ENCODE measurements at regions not wholly inside any gene's neighbourhood (a gene's known extent, or its start where the extent isn't known, plus 50 kb on each side); places are given as distances from the start of the nearest gene placed in this dataset.

DNA sequence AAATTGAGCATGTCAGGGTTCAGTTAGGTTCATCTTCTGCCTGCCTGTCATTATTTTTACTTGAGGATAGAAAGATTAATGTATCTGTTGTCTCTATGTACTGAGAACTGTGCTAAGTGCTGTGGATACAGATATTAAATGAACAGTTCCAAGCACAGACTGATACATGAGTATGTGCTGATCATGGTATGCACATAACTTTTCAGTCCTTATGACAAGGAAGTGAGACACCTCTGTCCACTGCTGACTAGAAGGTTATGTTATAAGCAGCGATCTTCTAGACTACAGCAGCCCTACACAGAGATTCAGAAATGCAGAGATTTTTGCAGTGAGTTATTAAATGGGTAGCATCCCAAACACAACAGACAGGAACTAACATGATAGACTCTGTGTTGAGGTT lies 335.6 kb upstream of the MTNR1B start:
- Histone ChIP-seq H3K9me3 (ENCODE audit: control insufficient read depth in 1 of 2, low read length in 2 of 2) (no peaks in the 10 kb centered on the region), H3K4me1 (ENCODE audit: control insufficient read depth in 1 of 2, insufficient read depth in 2 of 2, low read length in 2 of 2) (no peaks in the 10 kb centered on the region), H3K27ac (ENCODE audit: low read depth, low read length) (no peak overlapping the region), H3K4me3 (ENCODE audit: low read depth in 1 of 2, low read length in 2 of 2) (no peak overlapping the region), H3K27me3 (ENCODE audit: control insufficient read depth in 1 of 2, insufficient read depth in 2 of 2, low read length in 2 of 2) (no peaks in the 10 kb centered on the region), H3K36me3 (ENCODE audit: control insufficient read depth in 1 of 2, insufficient read depth in 2 of 2, low read length in 2 of 2) (no peaks in the 10 kb centered on the region), H3K9ac (ENCODE audit: low read depth in 1 of 2, low read length in 2 of 2) (no peak overlapping the region)

GRCh38 chr11:92636543-92637188 lies 332.8 kb upstream of the MTNR1B start:
- no peak overlapping the region for H3K4me3 ChIP-seq (ENCODE audit: low read depth in 1 of 2, low read length in 2 of 2)
- H3K27ac ChIP-seq (ENCODE audit: low read depth, low read length), result no peak overlapping the region
- no peak overlapping the region for H3K9ac ChIP-seq (ENCODE audit: low read depth in 1 of 2, low read length in 2 of 2)
- H3K27me3 ChIP-seq (ENCODE audit: control insufficient read depth in 1 of 2, insufficient read depth in 2 of 2, low read length in 2 of 2), result no peaks in the 10 kb centered on the region
- H3K9me3 ChIP-seq (ENCODE audit: control insufficient read depth in 1 of 2, low read length in 2 of 2), result no peaks in the 10 kb centered on the region
- H3K4me1 ChIP-seq (ENCODE audit: control insufficient read depth in 1 of 2, insufficient read depth in 2 of 2, low read length in 2 of 2), result no peaks in the 10 kb centered on the region
- no peaks in the 10 kb centered on the region for H3K36me3 ChIP-seq (ENCODE audit: control insufficient read depth in 1 of 2, insufficient read depth in 2 of 2, low read length in 2 of 2)

- Histone ChIP-seq H3K4me1 (ENCODE audit: control insufficient read depth in 1 of 2, insufficient read depth in 2 of 2, low read length in 2 of 2) (no peaks in the 10 kb centered on the region), H3K36me3 (ENCODE audit: control insufficient read depth in 1 of 2, insufficient read depth in 2 of 2, low read length in 2 of 2) (no peaks in the 10 kb centered on the region), H3K9ac (ENCODE audit: low read depth in 1 of 2, low read length in 2 of 2) (no peak overlapping the region), H3K4me3 (ENCODE audit: low read depth in 1 of 2, low read length in 2 of 2) (no peak overlapping the region), H3K9me3 (ENCODE audit: control insufficient read depth in 1 of 2, low read length in 2 of 2) (no peaks in the 10 kb centered on the region), H3K27me3 (ENCODE audit: control insufficient read depth in 1 of 2, insufficient read depth in 2 of 2, low read length in 2 of 2) (no peaks in the 10 kb centered on the region), H3K27ac (ENCODE audit: low read depth, low read length) (no peak overlapping the region)
Observed at GRCh38 chr11:92638678-92639077, 330.8 kb upstream of the MTNR1B start.

DNA sequence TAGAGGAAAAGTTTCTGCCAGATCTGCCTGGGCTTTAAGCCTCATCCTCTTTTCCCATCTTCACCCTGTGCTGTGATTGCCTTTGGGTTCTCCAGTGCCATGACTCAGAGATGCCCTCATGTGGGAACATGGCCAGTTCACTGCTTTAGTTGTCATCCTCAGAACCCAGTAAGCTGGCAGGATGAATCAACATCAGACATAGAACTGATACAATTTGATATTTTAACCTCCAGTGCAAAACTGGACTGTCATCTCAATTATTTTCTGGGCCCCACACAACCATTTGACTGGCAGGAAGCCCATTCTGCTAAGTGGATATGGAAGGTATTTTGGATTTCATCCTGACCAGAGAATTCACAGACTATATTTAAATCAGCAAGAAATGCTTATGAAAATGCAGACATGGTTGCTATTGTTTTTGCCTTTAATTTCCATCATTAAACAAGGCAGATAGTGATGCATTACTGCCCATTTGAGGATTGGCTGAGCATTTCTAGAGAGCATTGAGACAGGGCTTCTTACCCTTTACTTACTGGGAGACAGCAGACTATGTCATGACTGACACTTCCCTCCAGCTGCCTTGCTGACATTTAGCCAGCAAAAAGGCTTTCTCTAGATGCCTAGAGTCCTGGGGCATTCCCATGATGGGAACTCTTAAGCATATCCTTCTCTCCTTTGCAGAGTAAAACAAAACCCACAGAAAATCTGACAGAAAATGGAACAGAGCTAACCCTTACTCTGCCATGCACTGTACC lies 327.1 kb upstream of the MTNR1B start:
- H3K9ac ChIP-seq (ENCODE audit: low read depth in 1 of 2, low read length in 2 of 2), result no peak overlapping the region

GRCh38 chr11:92643827-92644226 lies 325.6 kb upstream of the MTNR1B start:
- no peaks in the 10 kb centered on the region for H3K9me3 ChIP-seq (ENCODE audit: control insufficient read depth in 1 of 2, low read length in 2 of 2)
- no peak overlapping the region for H3K4me3 ChIP-seq (ENCODE audit: low read depth in 1 of 2, low read length in 2 of 2)
- H3K36me3 ChIP-seq (ENCODE audit: control insufficient read depth in 1 of 2, insufficient read depth in 2 of 2, low read length in 2 of 2), result no peaks in the 10 kb centered on the region
- H3K27ac ChIP-seq (ENCODE audit: low read depth, low read length), result no peak overlapping the region
- no peak overlapping the region for H3K9ac ChIP-seq (ENCODE audit: low read depth in 1 of 2, low read length in 2 of 2)
- no peaks in the 10 kb centered on the region for H3K4me1 ChIP-seq (ENCODE audit: control insufficient read depth in 1 of 2, insufficient read depth in 2 of 2, low read length in 2 of 2)
- no peaks in the 10 kb centered on the region for H3K27me3 ChIP-seq (ENCODE audit: control insufficient read depth in 1 of 2, insufficient read depth in 2 of 2, low read length in 2 of 2)

More for the DNA sequence above, 327.1 kb upstream of the MTNR1B start:
- H3K27ac ChIP-seq (ENCODE audit: low read depth, low read length), result no peak overlapping the region
- no peak overlapping the region for H3K4me3 ChIP-seq (ENCODE audit: low read depth in 1 of 2, low read length in 2 of 2)
- no peaks in the 10 kb centered on the region for H3K4me1 ChIP-seq (ENCODE audit: control insufficient read depth in 1 of 2, insufficient read depth in 2 of 2, low read length in 2 of 2)
- no peaks in the 10 kb centered on the region for H3K27me3 ChIP-seq (ENCODE audit: control insufficient read depth in 1 of 2, insufficient read depth in 2 of 2, low read length in 2 of 2)
- no peaks in the 10 kb centered on the region for H3K9me3 ChIP-seq (ENCODE audit: control insufficient read depth in 1 of 2, low read length in 2 of 2)
- H3K36me3 ChIP-seq (ENCODE audit: control insufficient read depth in 1 of 2, insufficient read depth in 2 of 2, low read length in 2 of 2), result no peaks in the 10 kb centered on the region

- Histone ChIP-seq H3K9ac (ENCODE audit: low read depth in 1 of 2, low read length in 2 of 2) (no peak overlapping the region), H3K27ac (ENCODE audit: low read depth, low read length) (no peak overlapping the region), H3K4me3 (ENCODE audit: low read depth in 1 of 2, low read length in 2 of 2) (no peak overlapping the region), H3K4me1 (ENCODE audit: control insufficient read depth in 1 of 2, insufficient read depth in 2 of 2, low read length in 2 of 2) (no peaks in the 10 kb centered on the region), H3K27me3 (ENCODE audit: control insufficient read depth in 1 of 2, insufficient read depth in 2 of 2, low read length in 2 of 2) (no peaks in the 10 kb centered on the region), H3K9me3 (ENCODE audit: control insufficient read depth in 1 of 2, low read length in 2 of 2) (no peaks in the 10 kb centered on the region), H3K36me3 (ENCODE audit: control insufficient read depth in 1 of 2, insufficient read depth in 2 of 2, low read length in 2 of 2) (no peaks in the 10 kb centered on the region)
Observed at GRCh38 chr11:92644595-92645445, 324.6 kb upstream of the MTNR1B start.

- Histone ChIP-seq H3K4me1 (ENCODE audit: control insufficient read depth in 1 of 2, insufficient read depth in 2 of 2, low read length in 2 of 2) (no peaks in the 10 kb centered on the region), H3K27me3 (ENCODE audit: control insufficient read depth in 1 of 2, insufficient read depth in 2 of 2, low read length in 2 of 2) (no peaks in the 10 kb centered on the region), H3K9me3 (ENCODE audit: control insufficient read depth in 1 of 2, low read length in 2 of 2) (no peaks in the 10 kb centered on the region), H3K36me3 (ENCODE audit: control insufficient read depth in 1 of 2, insufficient read depth in 2 of 2, low read length in 2 of 2) (no peaks in the 10 kb centered on the region), H3K9ac (ENCODE audit: low read depth in 1 of 2, low read length in 2 of 2) (no peak overlapping the region), H3K27ac (ENCODE audit: low read depth, low read length) (no peak overlapping the region), H3K4me3 (ENCODE audit: low read depth in 1 of 2, low read length in 2 of 2) (no peak overlapping the region)
Observed at GRCh38 chr11:92651159-92651558, 318.3 kb upstream of the MTNR1B start.

- Histone ChIP-seq H3K4me1 (ENCODE audit: control insufficient read depth in 1 of 2, insufficient read depth in 2 of 2, low read length in 2 of 2) (no peaks in the 10 kb centered on the region), H3K4me3 (ENCODE audit: low read depth in 1 of 2, low read length in 2 of 2) (no peak overlapping the region), H3K36me3 (ENCODE audit: control insufficient read depth in 1 of 2, insufficient read depth in 2 of 2, low read length in 2 of 2) (no peaks in the 10 kb centered on the region)
Observed at GRCh38 chr11:92653454-92653853, 316.0 kb upstream of the MTNR1B start.

DNA sequence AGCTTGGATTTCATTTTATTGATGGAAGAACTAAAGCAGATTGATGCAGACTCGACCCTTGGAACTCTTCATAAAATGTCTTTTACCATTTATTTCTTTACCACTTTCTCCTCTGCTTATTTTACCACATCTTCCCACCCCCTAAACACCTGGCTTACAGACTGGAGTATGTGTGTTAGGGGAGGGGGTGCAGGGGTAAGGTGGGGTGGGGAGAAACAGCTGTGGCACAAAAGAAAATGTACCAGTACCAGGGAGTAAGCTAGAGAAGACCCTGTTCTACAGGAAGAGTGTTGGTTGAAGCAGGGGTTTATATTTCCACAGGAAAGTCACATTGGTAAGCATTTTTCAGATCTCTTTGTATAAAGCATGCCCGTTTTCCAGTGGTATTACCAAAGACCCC lies 312.7 kb upstream of the MTNR1B start:
- no peak overlapping the region for H3K9ac ChIP-seq (ENCODE audit: low read depth in 1 of 2, low read length in 2 of 2)
- no peak overlapping the region for H3K4me3 ChIP-seq (ENCODE audit: low read depth in 1 of 2, low read length in 2 of 2)
- H3K4me1 ChIP-seq (ENCODE audit: control insufficient read depth in 1 of 2, insufficient read depth in 2 of 2, low read length in 2 of 2), result no peaks in the 10 kb centered on the region
- no peaks in the 10 kb centered on the region for H3K27me3 ChIP-seq (ENCODE audit: control insufficient read depth in 1 of 2, insufficient read depth in 2 of 2, low read length in 2 of 2)
- no peak overlapping the region for H3K27ac ChIP-seq (ENCODE audit: low read depth, low read length)
- H3K9me3 ChIP-seq (ENCODE audit: control insufficient read depth in 1 of 2, low read length in 2 of 2), result no peaks in the 10 kb centered on the region
- H3K36me3 ChIP-seq (ENCODE audit: control insufficient read depth in 1 of 2, insufficient read depth in 2 of 2, low read length in 2 of 2), result no peaks in the 10 kb centered on the region

More at GRCh38 chr11:92653454-92653853, 316.0 kb upstream of the MTNR1B start:
- no peak overlapping the region for H3K9ac ChIP-seq (ENCODE audit: low read depth in 1 of 2, low read length in 2 of 2)
- H3K27ac ChIP-seq (ENCODE audit: low read depth, low read length), result no peak overlapping the region
- no peaks in the 10 kb centered on the region for H3K9me3 ChIP-seq (ENCODE audit: control insufficient read depth in 1 of 2, low read length in 2 of 2)
- no peaks in the 10 kb centered on the region for H3K27me3 ChIP-seq (ENCODE audit: control insufficient read depth in 1 of 2, insufficient read depth in 2 of 2, low read length in 2 of 2)

- H3K9me3 ChIP-seq (ENCODE audit: control insufficient read depth in 1 of 2, low read length in 2 of 2), result no peaks in the 10 kb centered on the region
- H3K4me3 ChIP-seq (ENCODE audit: low read depth in 1 of 2, low read length in 2 of 2), result no peak overlapping the region
- no peaks in the 10 kb centered on the region for H3K36me3 ChIP-seq (ENCODE audit: control insufficient read depth in 1 of 2, insufficient read depth in 2 of 2, low read length in 2 of 2)
- no peaks in the 10 kb centered on the region for H3K4me1 ChIP-seq (ENCODE audit: control insufficient read depth in 1 of 2, insufficient read depth in 2 of 2, low read length in 2 of 2)
- no peak overlapping the region for H3K27ac ChIP-seq (ENCODE audit: low read depth, low read length)
- H3K9ac ChIP-seq (ENCODE audit: low read depth in 1 of 2, low read length in 2 of 2), result no peak overlapping the region
- no peaks in the 10 kb centered on the region for H3K27me3 ChIP-seq (ENCODE audit: control insufficient read depth in 1 of 2, insufficient read depth in 2 of 2, low read length in 2 of 2)
Observed at GRCh38 chr11:92657226-92657625, 312.2 kb upstream of the MTNR1B start.
